T-cell (primary cell): ENCODE measurements at regions not wholly inside any gene's neighbourhood (a gene's known extent, or its start where the extent isn't known, plus 50 kb on each side); places are given as distances from the start of the nearest gene placed in this dataset.
"Not testable (repeated sequence)": the region's sequence is repeated elsewhere in the genome, so short reads cannot be mapped to it uniquely, and the experiment has no call there.

Experiments
- ATAC-seq, 4 experiments: fragments of 200-7000 bp in 3 of 4; fragments of 150-1000 bp in 1 of 4; cut with Tn5 transposase; replicated peaks in 1 of 4; 1 replicate in 3 of 4; 2 replicates in 1 of 4; pipeline ENCODE4 v1.10.0; 2021; ENCODE audit warnings: moderate library complexity in 3 of 4, mild to moderate bottlenecking in 2 of 4, moderate number of reproducible peaks in 1 of 4
- CTCF ChIA-PET, 2 donors: fragments of 300-600 bp; sonication (Branson Sonifier 250); formaldehyde crosslinking; loops; one replicate each; lab custom pipeline; 2022; ENCODE audit warnings: antibody characterized with exemption in 2 of 2; lab: Charles Lee
- POLR2A ChIA-PET, 2 donors: fragments of 300-600 bp; sonication (Branson Sonifier 250); formaldehyde crosslinking; loops; one replicate each; lab custom pipeline; 2022; ENCODE audit warnings: antibody characterized with exemption in 2 of 2; lab: Charles Lee
- DNase-seq, 35 experiments: peaks; one replicate each; pipeline versions ENCODE4 v3.0.0 to v3.0.0-alpha.2; 2013 to 2023
- H3K27ac ChIP-seq: one replicate; pipeline ENCODE4 v1.5.1; 2013; ENCODE audit warnings: low read length
- H3K27me3 ChIP-seq, 2 experiments: replicated peaks in 1 of 2; 1 replicate in 1 of 2; 2 replicates in 1 of 2; pipeline versions ENCODE4 v1.6.1 to v1.7.0; 2013; ENCODE audit warnings: low read length in 1 of 2, mixed read lengths in 1 of 2; ENCODE audit not compliant: control insufficient read depth in 2 of 2, insufficient read depth in 2 of 2; ENCODE audit errors: extremely low read depth in 1 of 2
- H3K36me3 ChIP-seq, 2 donors: 1 replicate in 1 of 2; 2 replicates in 1 of 2; pipeline versions ENCODE4 v1.6.1 to v1.7.0; 2013; ENCODE audit warnings: low read length in 1 of 2; ENCODE audit not compliant: control insufficient read depth in 2 of 2, insufficient read depth in 1 of 2; ENCODE audit errors: extremely low read depth in 1 of 2
- H3K4me1 ChIP-seq, 2 experiments: 1 replicate in 1 of 2; 2 replicates in 1 of 2; pipeline versions ENCODE4 v1.6.1 to v1.7.0; 2013; ENCODE audit warnings: low read length in 2 of 2, mixed read lengths in 1 of 2; ENCODE audit not compliant: insufficient read depth in 2 of 2, control insufficient read depth in 1 of 2; ENCODE audit errors: extremely low read depth in 1 of 2
- H3K4me3 ChIP-seq, 2 donors: 1 replicate in 1 of 2; 2 replicates in 1 of 2; pipeline versions ENCODE4 v1.5.1 to v1.7.0; 2013; ENCODE audit warnings: mild to moderate bottlenecking in 2 of 2, low read length in 1 of 2, moderate library complexity in 1 of 2; ENCODE audit not compliant: control insufficient read depth in 1 of 2; ENCODE audit errors: extremely low read depth in 1 of 2
- H3K9me3 ChIP-seq: 2 replicates; pipeline ENCODE4 v1.7.0; 2013
- H3K27ac Mint-ChIP-seq, 2 donors: one replicate each; pipeline ENCODE4 v1.8.0; 2020 to 2021; ENCODE audit warnings: mild to moderate bottlenecking in 2 of 2, mixed read lengths in 2 of 2
- H3K27me3 Mint-ChIP-seq, 2 donors: one replicate each; pipeline ENCODE4 v1.8.0; 2021 to 2022; ENCODE audit warnings: mixed read lengths in 2 of 2
- H3K36me3 Mint-ChIP-seq: one replicate; pipeline ENCODE4 v1.8.0; 2021; ENCODE audit warnings: mixed read lengths
- H3K4me1 Mint-ChIP-seq, 3 donors: one replicate each; pipeline ENCODE4 v1.8.0; 2020 to 2022; ENCODE audit warnings: mixed read lengths in 3 of 3, mild to moderate bottlenecking in 1 of 3
- H3K4me3 Mint-ChIP-seq, 3 donors: one replicate each; pipeline ENCODE4 v1.8.0; 2020 to 2022; ENCODE audit warnings: mild to moderate bottlenecking in 3 of 3, mixed read lengths in 3 of 3, moderate library complexity in 3 of 3
- H3K9me3 Mint-ChIP-seq, 3 donors: one replicate each; pipeline ENCODE4 v1.8.0; 2020 to 2022; ENCODE audit warnings: mixed read lengths in 3 of 3
- WGBS: methylation state at CpG from one replicate; pipeline ENCODE4 v1.1.5; 2013; ENCODE audit warnings: missing lambda C conversion rate; ENCODE audit not compliant: insufficient coverage; 5-methylcytosine and 5-hydroxymethylcytosine counted together

DNA sequence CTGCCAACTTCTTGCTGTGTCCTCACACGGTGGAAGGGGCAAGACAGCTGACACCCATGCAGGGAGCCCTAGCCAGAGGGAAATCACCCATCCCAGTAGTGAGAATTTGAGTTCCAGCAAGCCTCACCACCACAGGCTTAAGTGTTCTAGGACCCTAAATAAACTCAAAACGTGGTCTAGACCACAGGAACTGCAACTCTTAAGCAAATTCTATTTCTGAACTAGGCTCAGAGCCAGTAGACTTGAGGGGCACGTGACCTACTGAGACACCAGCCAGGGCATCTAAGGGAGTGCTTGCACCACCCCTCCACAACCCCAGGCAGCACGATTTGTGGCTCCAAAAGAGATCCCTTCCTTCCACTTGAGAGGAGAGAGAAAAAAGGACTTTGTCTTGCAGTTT lies 96.0 kb upstream of the PHF24 start:
- H3K27me3 Mint-ChIP-seq, result peaks cover 39 to 56% of the 10 kb centered on the region in 2 donors
- DNase-seq, result no peak
- POLR2A ChIA-PET, result no interaction called here
- Histone ChIP-seq H3K27ac (no peak overlapping the region), H3K4me1 (no peaks in the 10 kb centered on the region), H3K9me3 (no peaks in the 10 kb centered on the region), H3K36me3 (no peaks in the 10 kb centered on the region), H3K4me3 (no peak overlapping the region), H3K27me3 (peaks cover 0 to 30% of the 10 kb centered on the region in 2 experiments)
- WGBS, result 7% methylated on average over 2 of the region's 4 CpGs
- CTCF ChIA-PET, result no interaction called here
- H3K36me3 Mint-ChIP-seq, result no peaks in the 10 kb centered on the region
- H3K4me1 Mint-ChIP-seq, result no peaks in the 10 kb centered on the region
- H3K9me3 Mint-ChIP-seq, result peaks cover 16 to 24% (median 22%) of the 10 kb centered on the region in 3 donors
- no peak for ATAC-seq
- H3K4me3 Mint-ChIP-seq, result no peak overlapping the region
- no peak overlapping the region for H3K27ac Mint-ChIP-seq

GRCh38 chr9:34855016-34855415 lies 103.1 kb upstream of the PHF24 start:
- POLR2A ChIA-PET, ATAC-seq, H3K4me3 ChIP-seq, H3K4me3 Mint-ChIP-seq, H3K4me1 ChIP-seq, H3K4me1 Mint-ChIP-seq, H3K27ac Mint-ChIP-seq, CTCF ChIA-PET, H3K36me3 Mint-ChIP-seq, H3K9me3 ChIP-seq, H3K36me3 ChIP-seq, H3K27ac ChIP-seq, DNase-seq: not testable (repeated sequence)
- peaks cover 38 to 47% of the 10 kb centered on the region in 2 donors for H3K27me3 Mint-ChIP-seq
- H3K27me3 ChIP-seq, result peaks cover 0 to 19% of the 10 kb centered on the region in 2 experiments
- peaks cover 2 to 11% (median 6%) of the 10 kb centered on the region in 3 donors for H3K9me3 Mint-ChIP-seq

DNA sequence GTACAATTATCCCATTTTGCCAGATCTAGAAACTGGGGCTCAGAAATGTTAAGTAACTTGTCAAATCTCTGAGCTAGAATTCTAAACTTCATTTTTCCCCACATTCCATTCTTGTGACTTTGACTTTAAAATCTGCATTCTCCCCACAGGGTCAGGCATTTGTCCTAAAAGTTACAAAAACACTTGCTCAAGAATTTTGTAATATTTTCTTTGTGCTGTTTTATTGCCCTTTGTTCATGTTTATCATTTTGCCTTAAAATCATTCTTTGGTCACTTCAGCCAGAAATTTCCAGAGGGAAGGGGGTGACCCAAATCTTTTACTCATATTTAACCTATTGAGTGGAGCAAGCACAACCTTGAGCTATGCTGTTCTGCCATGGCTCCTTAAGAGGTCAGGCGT lies 120.1 kb upstream of the CCL21 start:
- Mint-ChIP-seq H3K36me3 (no peaks in the 10 kb centered on the region), H3K4me3 (no peak overlapping the region), H3K27ac (no peak overlapping the region), H3K27me3 (peaks cover 8 to 13% of the 10 kb centered on the region in 2 donors), H3K4me1 (no peaks in the 10 kb centered on the region), H3K9me3 (no peaks in the 10 kb centered on the region)
- H3K36me3 ChIP-seq, result no peaks in the 10 kb centered on the region
- ChIA-PET CTCF (no interaction called here), POLR2A (no interaction called here)
- no peaks in the 10 kb centered on the region for H3K4me1 ChIP-seq
- H3K4me3 ChIP-seq, result no peak overlapping the region
- no peak for ATAC-seq
- WGBS, result 80% methylated on average over 1 of the region's 1 CpG
- H3K27me3 ChIP-seq, result peaks cover 0 to 18% of the 10 kb centered on the region in 2 experiments
- no peak for DNase-seq
- no peaks in the 10 kb centered on the region for H3K9me3 ChIP-seq
- H3K27ac ChIP-seq, result no peak overlapping the region

GRCh38 chr9:34826999-34827538 lies 117.1 kb upstream of the CCL21 start:
- Histone ChIP-seq H3K4me3 (no peak overlapping the region), H3K27me3 (peaks cover 0 to 29% of the 10 kb centered on the region in 2 experiments), H3K36me3 (no peaks in the 10 kb centered on the region), H3K4me1 (no peaks in the 10 kb centered on the region), H3K27ac (no peak overlapping the region), H3K9me3 (no peaks in the 10 kb centered on the region)
- no peaks in the 10 kb centered on the region for H3K4me1 Mint-ChIP-seq
- no peaks in the 10 kb centered on the region for H3K36me3 Mint-ChIP-seq
- DNase-seq, result no peak
- H3K27ac Mint-ChIP-seq, result no peak overlapping the region
- CTCF ChIA-PET, result no interaction called here
- H3K27me3 Mint-ChIP-seq, result peaks cover 21 to 25% of the 10 kb centered on the region in 2 donors
- ATAC-seq, result no peak
- no peaks in the 10 kb centered on the region for H3K9me3 Mint-ChIP-seq
- POLR2A ChIA-PET, result no interaction called here
- H3K4me3 Mint-ChIP-seq, result no peak overlapping the region

- no peak overlapping the region for H3K4me3 ChIP-seq
- ATAC-seq, result no peak
- H3K27me3 ChIP-seq, result peaks cover 0 to 23% of the 10 kb centered on the region in 2 experiments
- no peak for DNase-seq
- H3K27ac ChIP-seq, result no peak overlapping the region
- H3K9me3 ChIP-seq, result no peaks in the 10 kb centered on the region
- POLR2A ChIA-PET, result no interaction called here
- 60% methylated on average over 1 of the region's 4 CpGs for WGBS
- H3K4me3 Mint-ChIP-seq, result no peak overlapping the region
- H3K36me3 ChIP-seq, result no peaks in the 10 kb centered on the region
- no peaks in the 10 kb centered on the region for H3K4me1 ChIP-seq
- H3K4me1 Mint-ChIP-seq, result no peaks in the 10 kb centered on the region
- H3K27me3 Mint-ChIP-seq, result peaks cover 21 to 27% of the 10 kb centered on the region in 2 donors
- no peaks in the 10 kb centered on the region for H3K36me3 Mint-ChIP-seq
- H3K9me3 Mint-ChIP-seq, result peaks cover under 1 to 3% (median under 1%) of the 10 kb centered on the region in 3 donors
- H3K27ac Mint-ChIP-seq, result no peak overlapping the region
- CTCF ChIA-PET, result no interaction called here
Observed at GRCh38 chr9:34825775-34826174, 115.8 kb upstream of the CCL21 start.

DNA sequence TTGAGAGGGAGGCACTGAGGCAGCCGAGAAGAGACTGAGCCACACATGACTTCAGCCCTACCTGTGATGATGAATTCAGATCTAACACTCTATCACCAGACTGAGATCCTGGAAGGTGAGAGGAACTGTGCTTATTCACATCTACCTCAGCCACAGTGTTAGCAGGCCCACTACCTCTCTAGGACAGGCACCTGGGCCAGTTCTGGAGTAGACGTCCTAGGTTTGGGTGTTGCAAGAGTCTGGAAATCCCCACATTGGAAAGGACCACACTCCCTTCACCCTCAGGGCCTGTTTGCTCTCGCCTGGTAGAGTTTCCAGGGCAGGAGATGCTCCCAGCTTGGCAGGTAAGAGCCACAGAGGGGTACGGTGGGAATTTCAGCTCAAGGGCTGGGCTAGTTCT lies 113.8 kb upstream of the CCL21 start:
- Histone ChIP-seq H3K4me1 (no peaks in the 10 kb centered on the region), H3K27ac (no peak overlapping the region), H3K9me3 (no peaks in the 10 kb centered on the region), H3K27me3 (peaks cover 0 to 19% of the 10 kb centered on the region in 2 experiments), H3K36me3 (no peaks in the 10 kb centered on the region), H3K4me3 (no peak overlapping the region)
- H3K27ac Mint-ChIP-seq, result no peak overlapping the region
- 89% methylated on average over 1 of the region's 4 CpGs for WGBS
- H3K27me3 Mint-ChIP-seq, result peaks cover 26% of the 10 kb centered on the region in 2 donors
- H3K4me3 Mint-ChIP-seq, result no peak overlapping the region
- no peak for DNase-seq
- peaks cover 7 to 16% (median 14%) of the 10 kb centered on the region in 3 donors for H3K9me3 Mint-ChIP-seq
- H3K4me1 Mint-ChIP-seq, result no peaks in the 10 kb centered on the region
- no peak for ATAC-seq
- no peaks in the 10 kb centered on the region for H3K36me3 Mint-ChIP-seq
- ChIA-PET POLR2A (no interaction called here), CTCF (no interaction called here)

DNA sequence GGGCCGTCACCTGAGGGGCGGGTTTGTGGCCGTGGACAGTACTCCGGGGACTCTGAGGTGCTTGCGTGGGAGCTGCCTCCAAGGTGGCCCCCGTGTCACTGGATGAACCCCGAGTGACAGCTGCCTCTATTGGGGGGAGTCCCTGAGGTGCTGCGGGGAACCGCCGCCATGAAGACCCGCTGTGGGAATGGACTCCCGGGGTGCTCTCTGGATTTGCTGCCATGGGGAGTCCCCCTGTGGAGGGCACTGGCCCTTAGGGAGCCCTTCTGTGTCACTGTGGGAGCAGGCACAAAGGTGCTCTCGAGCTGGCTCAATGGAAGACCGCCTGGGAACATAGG lies 100.2 kb upstream of the CCL21 start:
- no peak overlapping the region for H3K4me3 ChIP-seq
- no peaks in the 10 kb centered on the region for H3K36me3 Mint-ChIP-seq
- H3K4me1 Mint-ChIP-seq, result peaks cover 0 to 3% (median 0%) of the 10 kb centered on the region in 3 donors
- POLR2A ChIA-PET, result no interaction called here
- H3K9me3 ChIP-seq, result no peaks in the 10 kb centered on the region
- CTCF ChIA-PET, result no interaction called here
- H3K27ac ChIP-seq, result no peak overlapping the region
- H3K9me3 Mint-ChIP-seq, result peaks cover 3 to 22% (median 20%) of the 10 kb centered on the region in 3 donors
- ATAC-seq, result no peak
- WGBS, result 63% methylated on average over 12 of the region's 14 CpGs
- no peaks in the 10 kb centered on the region for H3K4me1 ChIP-seq
- H3K27me3 ChIP-seq, result peaks cover 20 to 21% of the 10 kb centered on the region in 2 experiments
- H3K27me3 Mint-ChIP-seq, result peaks cover 49 to 64% of the 10 kb centered on the region in 2 donors
- no peak overlapping the region for H3K4me3 Mint-ChIP-seq
- no peak for DNase-seq
- H3K27ac Mint-ChIP-seq, result no peak overlapping the region
- no peaks in the 10 kb centered on the region for H3K36me3 ChIP-seq
